ENCODE measurements at regions not wholly inside any gene's neighbourhood (a gene's known extent, or its start where the extent isn't known, plus 50 kb on each side); places are given as distances from the start of the nearest gene placed in this dataset.

DNA sequence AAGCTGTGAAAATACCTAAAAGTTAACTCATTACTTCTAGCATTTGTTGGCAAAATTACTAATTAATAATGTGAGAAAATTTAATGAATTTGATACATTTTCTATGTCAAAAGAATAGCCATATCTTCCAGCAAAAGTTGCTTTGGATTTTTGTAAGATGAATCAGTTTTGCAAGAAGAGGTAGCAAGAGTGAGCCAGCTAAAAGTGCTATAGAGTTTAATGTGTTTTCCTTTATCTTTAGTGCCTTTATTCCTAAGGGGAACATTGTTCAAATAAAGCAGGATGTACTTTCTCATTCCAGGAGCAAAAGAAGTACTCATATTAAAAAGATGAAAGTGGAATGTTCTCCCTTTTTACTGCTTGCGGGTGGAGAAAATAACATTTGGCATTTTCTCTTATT is 622.2 kb downstream of the ANXA1 start (continued):
- TF ChIP-seq ZNF462 (CRISPR knock-in tag; IDR thresholded peaks at IDR 0.05) (no peak), ZNF331 (CRISPR knock-in tag; IDR thresholded peaks at IDR 0.05; ENCODE audit: low read depth) (no peak), ZNF114 (CRISPR knock-in tag; IDR thresholded peaks at IDR 0.05) (no peak), REST (IDR thresholded peaks at IDR 0.05; ENCODE audit: unreplicated experiment) (no peak)

GRCh38 chr9:73775757-73776156 is 624.1 kb downstream of the ANXA1 start:
- H4K20me1 ChIP-seq (replicated peaks; ENCODE audit: insufficient read depth): no peaks in the 10 kb centered on the region
- H3K27ac Mint-ChIP-seq: no peak overlapping the region
- DNase-seq (ENCODE audit: low spot score) (no peak), ATAC-seq (no peak)
- H3K27me3 Mint-ChIP-seq (ENCODE audit: insufficient read depth, low read depth, poor library complexity): no peaks in the 10 kb centered on the region
- no peak overlapping the region for H2AFZ ChIP-seq
- no peaks in the 10 kb centered on the region for H3K79me2 ChIP-seq (replicated peaks; ENCODE audit: insufficient read depth)
- H3K4me1 ChIP-seq (ENCODE audit: insufficient read depth): no peaks in the 10 kb centered on the region
- H3K36me3 Mint-ChIP-seq (ENCODE audit: low read depth): no peaks in the 10 kb centered on the region
- no peaks in the 10 kb centered on the region for H3K4me1 Mint-ChIP-seq
- H3K9me2 ChIP-seq (ENCODE audit: insufficient read depth): peaks cover 9% of the 10 kb centered on the region
- H3K27me3 ChIP-seq (ENCODE audit: insufficient read depth): no peaks in the 10 kb centered on the region
- H3K4me2 ChIP-seq: no peak overlapping the region
- no peak overlapping the region for H3K4me3 Mint-ChIP-seq
- H3K4me3 ChIP-seq: no peak overlapping the region
- H3K27ac ChIP-seq (ENCODE audit: low read depth): no peak overlapping the region
- H3K36me3 ChIP-seq (ENCODE audit: insufficient read depth): no peaks in the 10 kb centered on the region
- H3F3A ChIP-seq (replicated peaks; ENCODE audit: low read depth): no peaks in the 10 kb centered on the region
- H3K9me3 Mint-ChIP-seq: no peaks in the 10 kb centered on the region
- TF ChIP-seq STAT1 (IDR thresholded peaks at IDR 0.05; ENCODE audit: unreplicated experiment) (no peak), POLR2AphosphoS5 (IDR thresholded peaks at IDR 0.05; ENCODE audit: low read depth) (no peak), ZNF331 (CRISPR knock-in tag; IDR thresholded peaks at IDR 0.05; ENCODE audit: low read depth) (no peak), JUNB (IDR thresholded peaks at IDR 0.05; ENCODE audit: unreplicated experiment) (no peak), REST (IDR thresholded peaks at IDR 0.05; ENCODE audit: unreplicated experiment) (no peak), ETS1 (IDR thresholded peaks at IDR 0.05) (no peak), EZH2 (IDR thresholded peaks at IDR 0.05; ENCODE audit: low read depth, unreplicated experiment) (no peak), NANOG (IDR thresholded peaks at IDR 0.05; ENCODE audit: borderline replicate concordance) (no peak), EZH2phosphoT487 (IDR thresholded peaks at IDR 0.05; ENCODE audit: unreplicated experiment) (no peak), CREB1 (CRISPR knock-in tag; IDR thresholded peaks at IDR 0.05; ENCODE audit: low read depth) (no peak), ZNF114 (CRISPR knock-in tag; IDR thresholded peaks at IDR 0.05) (no peak)
